Right lobe of liver (tissue), 6 donors: ENCODE measurements at regions not wholly inside any gene's neighbourhood (a gene's known extent, or its start where the extent isn't known, plus 50 kb on each side); places are given as distances from the start of the nearest gene placed in this dataset.

Experiments used
- ATAC-seq, 4 donors: fragments of 200-7000 bp; cut with Tn5 transposase; one replicate each; pipeline ENCODE4 v1.9.1; 2020; ENCODE audit warnings: mild to moderate bottlenecking in 4 of 4, moderate library complexity in 4 of 4
- DNase-seq, 3 donors: peaks; one replicate each; pipeline ENCODE4 v3.0.0-alpha.2; 2020
- H3K27ac ChIP-seq, 3 donors: fragments of 200-600 bp; one replicate each; pipeline ENCODE4 v1.8.0; 2022
- H3K27me3 ChIP-seq, 2 donors: fragments of 200-600 bp; one replicate each; pipeline ENCODE4 v1.8.0; 2022
- H3K36me3 ChIP-seq, 4 donors: fragments of 200-600 bp; sonication (generic) in 1 of 4; one replicate each; pipeline versions ENCODE4 v1.5.1 to v1.8.0; 2017 to 2022; ENCODE audit warnings: control low read depth in 1 of 4
- H3K4me1 ChIP-seq, 4 donors: fragments of 200-600 bp; sonication (generic) in 1 of 4; one replicate each; pipeline versions ENCODE4 v1.5.1 to v1.8.0; 2017 to 2022; ENCODE audit warnings: control low read depth in 1 of 4
- H3K4me3 ChIP-seq, 3 donors: fragments of 200-600 bp; one replicate each; pipeline ENCODE4 v1.8.0; 2022
- H3K9me3 ChIP-seq, 4 donors: fragments of 200-600 bp; sonication (generic) in 1 of 4; one replicate each; pipeline versions ENCODE4 v1.5.1 to v1.8.0; 2017 to 2022; ENCODE audit warnings: control low read depth in 1 of 4
- POLR2A ChIP-seq: fragments of 450-650 bp; IDR thresholded peaks from one replicate; pipeline ENCODE4 v1.6.1; 2017; ENCODE audit warnings: antibody characterized with exemption, mild to moderate bottlenecking
- WGBS: methylation state at CpG from one replicate; pipeline ENCODE4 v1.1.6; 2018; ENCODE audit warnings: low coverage, low lambda C conversion rate; ENCODE audit not compliant: insufficient coverage; ENCODE audit errors: missing lambda C conversion rate; 5-methylcytosine and 5-hydroxymethylcytosine counted together
- intact Hi-C, 2 donors: fragments of 100-400 bp; cut with DNase I; formaldehyde crosslinking; loops; one replicate each; pipeline versions ENCODE4 v1.11.2 to v1.14.1; 2022
- TF ChIP-seq, protein P1 (sequence below), 4 donors: fragments of 200-600 bp in 3 of 4; fragments of 450-650 bp in 1 of 4; IDR thresholded peaks; one replicate each; pipeline versions ENCODE4 v1.5.1 to v1.8.0; 2016 to 2022; ENCODE audit warnings: antibody characterized with exemption in 4 of 4, mild to moderate bottlenecking in 2 of 4
- donor health status: DM: no; HTN: yes; CAD: no.
- donor health status: DM: no; HTN: no; CAD: no.
- donor health status: DM: no; HTN: no; CAD: no.
- donor health status: DM: no; HTN: yes; CAD: no.
- donor health status: DM: no; HTN: yes; CAD: no.

DNA sequence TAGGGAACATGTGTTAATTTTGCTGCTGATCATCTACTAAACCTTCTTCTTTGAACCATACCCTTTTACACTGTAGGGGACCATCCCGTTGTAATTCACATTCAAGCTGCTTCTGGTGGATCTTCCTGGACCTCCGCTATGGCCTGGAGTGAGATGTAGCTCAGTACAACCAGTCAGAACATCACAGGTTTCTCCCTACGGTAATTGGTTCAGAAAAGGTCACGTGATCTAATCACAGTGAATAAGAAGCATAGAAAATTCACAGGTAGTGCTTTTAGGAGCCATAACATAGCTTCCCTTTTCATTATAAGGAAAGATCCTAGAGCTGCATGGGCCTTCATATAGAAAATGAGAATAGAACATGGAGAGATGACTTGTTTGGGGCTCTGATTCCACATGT is 320.8 kb upstream of the PDZRN3 start:
- DNase-seq (no peak), ATAC-seq (no peak)
- H3K4me1 ChIP-seq, result no peaks in the 10 kb centered on the region
- 57% methylated on average over 4 of the region's 4 CpGs for WGBS
- no peak for TF ChIP-seq POLR2A
- TF ChIP-seq, protein P1, sequence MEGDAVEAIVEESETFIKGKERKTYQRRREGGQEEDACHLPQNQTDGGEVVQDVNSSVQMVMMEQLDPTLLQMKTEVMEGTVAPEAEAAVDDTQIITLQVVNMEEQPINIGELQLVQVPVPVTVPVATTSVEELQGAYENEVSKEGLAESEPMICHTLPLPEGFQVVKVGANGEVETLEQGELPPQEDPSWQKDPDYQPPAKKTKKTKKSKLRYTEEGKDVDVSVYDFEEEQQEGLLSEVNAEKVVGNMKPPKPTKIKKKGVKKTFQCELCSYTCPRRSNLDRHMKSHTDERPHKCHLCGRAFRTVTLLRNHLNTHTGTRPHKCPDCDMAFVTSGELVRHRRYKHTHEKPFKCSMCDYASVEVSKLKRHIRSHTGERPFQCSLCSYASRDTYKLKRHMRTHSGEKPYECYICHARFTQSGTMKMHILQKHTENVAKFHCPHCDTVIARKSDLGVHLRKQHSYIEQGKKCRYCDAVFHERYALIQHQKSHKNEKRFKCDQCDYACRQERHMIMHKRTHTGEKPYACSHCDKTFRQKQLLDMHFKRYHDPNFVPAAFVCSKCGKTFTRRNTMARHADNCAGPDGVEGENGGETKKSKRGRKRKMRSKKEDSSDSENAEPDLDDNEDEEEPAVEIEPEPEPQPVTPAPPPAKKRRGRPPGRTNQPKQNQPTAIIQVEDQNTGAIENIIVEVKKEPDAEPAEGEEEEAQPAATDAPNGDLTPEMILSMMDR (IDR thresholded peaks at IDR 0.05), result no peak
- no peak overlapping the region for H3K4me3 ChIP-seq
- intact Hi-C loops, result no loop called here
- H3K27me3 ChIP-seq, result no peaks in the 10 kb centered on the region
- H3K36me3 ChIP-seq, result no peaks in the 10 kb centered on the region
- H3K27ac ChIP-seq, result no peak overlapping the region
- no peaks in the 10 kb centered on the region for H3K9me3 ChIP-seq

DNA sequence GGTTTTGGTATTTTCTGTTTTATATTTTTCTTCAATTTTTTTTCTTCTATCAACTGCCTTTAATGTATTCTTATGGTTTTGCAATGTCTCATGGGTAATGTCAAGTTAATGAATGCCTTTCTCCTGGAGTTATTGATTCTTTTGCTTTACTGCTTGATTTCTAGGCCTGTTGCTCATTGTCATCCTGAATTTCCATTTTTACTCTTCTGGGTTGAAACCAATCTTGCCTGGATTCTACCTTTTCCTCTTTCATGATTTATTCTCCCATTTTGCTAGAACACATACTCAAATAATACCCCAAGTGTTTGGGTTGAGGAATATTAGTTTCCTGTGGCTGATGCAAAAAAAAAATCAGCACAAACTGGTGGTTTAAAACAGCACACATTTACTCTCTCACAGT is 315.2 kb upstream of the PDZRN3 start:
- intact Hi-C loops, result no loop called here
- Histone ChIP-seq H3K9me3 (no peaks in the 10 kb centered on the region), H3K4me3 (no peak overlapping the region), H3K27me3 (no peaks in the 10 kb centered on the region), H3K27ac (no peak overlapping the region), H3K4me1 (no peaks in the 10 kb centered on the region), H3K36me3 (no peaks in the 10 kb centered on the region)
- ATAC-seq, result no peak
- DNase-seq, result no peak
- TF ChIP-seq, protein P1 (IDR thresholded peaks at IDR 0.05), result no peak
- no peak for TF ChIP-seq POLR2A

DNA sequence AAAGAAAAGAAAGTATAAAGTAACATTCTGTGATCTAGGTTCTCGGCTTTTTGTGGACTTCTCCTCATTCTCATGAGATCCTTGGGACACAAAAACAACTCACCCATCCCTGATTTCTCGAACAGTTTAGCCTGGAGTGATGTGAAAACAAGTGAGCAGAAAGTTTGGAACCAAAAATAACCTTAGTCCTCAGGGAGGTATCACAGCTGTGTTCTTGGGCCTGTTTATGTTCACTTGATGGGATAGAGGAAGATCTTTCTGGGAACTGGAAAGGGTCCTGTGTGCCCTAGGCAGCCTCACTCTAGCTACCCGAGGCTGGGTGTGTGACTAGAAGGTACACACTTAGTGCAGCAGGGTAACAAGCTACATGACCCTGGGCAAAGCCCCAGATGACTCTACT is 308.8 kb upstream of the PDZRN3 start:
- no peak overlapping the region for H3K4me3 ChIP-seq
- no peaks in the 10 kb centered on the region for H3K36me3 ChIP-seq
- intact Hi-C loops, result no loop called here
- WGBS, result 65% methylated on average over 3 of the region's 3 CpGs
- ATAC-seq (no peak), DNase-seq (no peak)
- TF ChIP-seq, protein P1 (IDR thresholded peaks at IDR 0.05), result no peak
- TF ChIP-seq POLR2A, result no peak
- no peak overlapping the region for H3K27ac ChIP-seq
- no peaks in the 10 kb centered on the region for H3K27me3 ChIP-seq
- no peaks in the 10 kb centered on the region for H3K9me3 ChIP-seq
- peaks cover 0 to 11% (median 0%) of the 10 kb centered on the region in 4 donors for H3K4me1 ChIP-seq

- TF ChIP-seq, protein P1 (IDR thresholded peaks at IDR 0.05), result no peak
- no peak for TF ChIP-seq POLR2A
- Histone ChIP-seq H3K9me3 (no peaks in the 10 kb centered on the region), H3K36me3 (no peaks in the 10 kb centered on the region), H3K4me3 (no peak overlapping the region), H3K27me3 (no peaks in the 10 kb centered on the region), H3K27ac (no peak overlapping the region), H3K4me1 (peaks cover 0 to 21% (median 5%) of the 10 kb centered on the region in 4 donors)
- no peak for ATAC-seq
- intact Hi-C loops, result no loop called here
- WGBS, result 35% methylated on average over 4 of the region's 4 CpGs
- no peak for DNase-seq
These were observed 302.4 kb upstream of the PDZRN3 start for GRCh38 chr3:73927203-73927570.
